Smooth muscle cell (in vitro differentiated cells): ENCODE measurements at regions not wholly inside any gene's neighbourhood (a gene's known extent, or its start where the extent isn't known, plus 50 kb on each side); places are given as distances from the start of the nearest gene placed in this dataset.

ENCODE experiments used
- DNase-seq: peaks from one replicate; lab custom pipeline; 2025; ENCODE audit not compliant: unreplicated experiment; lab: John Stamatoyannopoulos, UW
- H2AFZ ChIP-seq: fragments of 200-600 bp; sonication (generic); 2 replicates; pipeline ENCODE4 v1.6.0; 2016; ENCODE audit warnings: antibody characterized with exemption, low read depth, mild to moderate bottlenecking
- H3F3A ChIP-seq: fragments of 200-600 bp; sonication (generic); 2 replicates; pipeline ENCODE4 v1.6.0; 2017; ENCODE audit warnings: antibody characterized with exemption, low read depth
- H3K27ac ChIP-seq: fragments of 200-600 bp; sonication (generic); 2 replicates; pipeline ENCODE4 v1.5.1; 2016; ENCODE audit warnings: low read depth, mild to moderate bottlenecking
- H3K27me3 ChIP-seq: fragments of 200-600 bp; sonication (generic); 2 replicates; pipeline ENCODE4 v1.6.1; 2016; ENCODE audit warnings: low read depth, mild to moderate bottlenecking
- H3K36me3 ChIP-seq: fragments of 200-600 bp; sonication (generic); 2 replicates; pipeline ENCODE4 v1.5.1; 2016; ENCODE audit warnings: low read depth
- H3K4me1 ChIP-seq: fragments of 200-600 bp; sonication (generic); 2 replicates; pipeline ENCODE4 v1.5.1; 2016; ENCODE audit warnings: low read depth
- H3K4me2 ChIP-seq: fragments of 200-600 bp; sonication (generic); 2 replicates; pipeline ENCODE4 v1.6.0; 2016; ENCODE audit warnings: mild to moderate bottlenecking
- H3K4me3 ChIP-seq: fragments of 200-600 bp; sonication (generic); 2 replicates; pipeline ENCODE4 v1.5.1; 2016; ENCODE audit warnings: mild to moderate bottlenecking
- H3K79me2 ChIP-seq: fragments of 200-600 bp; sonication (generic); 2 replicates; pipeline ENCODE4 v1.6.0; 2016; ENCODE audit warnings: low read depth, mild to moderate bottlenecking
- H3K9ac ChIP-seq: fragments of 200-600 bp; sonication (generic); 2 replicates; pipeline ENCODE4 v1.6.0; 2016; ENCODE audit warnings: low read depth
- H3K9me3 ChIP-seq: fragments of 200-600 bp; sonication (generic); replicated peaks from 2 replicates; pipeline ENCODE4 v1.5.1; 2016; ENCODE audit warnings: low read depth
- H4K20me1 ChIP-seq: fragments of 200-600 bp; sonication (generic); 2 replicates; pipeline ENCODE4 v1.6.0; 2016; ENCODE audit warnings: low read depth
- CTCF ChIP-seq: fragments of 200-600 bp; sonication (generic); IDR thresholded peaks from 2 replicates; pipeline ENCODE4 v1.5.1; 2017; ENCODE audit warnings: borderline replicate concordance, mild to moderate bottlenecking, antibody characterized with exemption; ENCODE audit not compliant: insufficient read depth, poor library complexity, severe bottlenecking
- WGBS: methylation state at CpG from one replicate; pipeline ENCODE4 v1.1.7; 2016; ENCODE audit warnings: low lambda C conversion rate; 5-methylcytosine and 5-hydroxymethylcytosine counted together

- 87% methylated on average over 9 of the region's 9 CpGs for WGBS
- Histone ChIP-seq H2AFZ (no peak overlapping the region), H3K9ac (no peak overlapping the region), H3K36me3 (no peaks in the 10 kb centered on the region), H3K79me2 (no peaks in the 10 kb centered on the region), H3K27ac (no peak overlapping the region), H3K27me3 (no peaks in the 10 kb centered on the region), H3K9me3 (no peaks in the 10 kb centered on the region), H4K20me1 (no peaks in the 10 kb centered on the region), H3F3A (no peaks in the 10 kb centered on the region), H3K4me1 (peaks cover 8% of the 10 kb centered on the region), H3K4me3 (no peak overlapping the region), H3K4me2 (no peak overlapping the region)
- DNase-seq: no peak
- TF ChIP-seq CTCF: no peak
Observed at GRCh38 chr9:129254566-129255287, 76.7 kb upstream of the IER5L start.

GRCh38 chr9:129253803-129254381 is 75.8 kb upstream of the IER5L start:
- peaks cover 8% of the 10 kb centered on the region for H3K4me1 ChIP-seq
- no peak overlapping the region for H3K9ac ChIP-seq
- WGBS: 60% methylated on average over 23 of the region's 23 CpGs
- H3F3A ChIP-seq: no peaks in the 10 kb centered on the region
- H3K4me2 ChIP-seq: no peak overlapping the region
- H3K4me3 ChIP-seq: no peak overlapping the region
- H3K79me2 ChIP-seq: no peaks in the 10 kb centered on the region
- no peaks in the 10 kb centered on the region for H3K9me3 ChIP-seq
- no peaks in the 10 kb centered on the region for H3K27me3 ChIP-seq
- H4K20me1 ChIP-seq: no peaks in the 10 kb centered on the region
- H2AFZ ChIP-seq: no peak overlapping the region
- H3K27ac ChIP-seq: no peak overlapping the region
- DNase-seq: no peak
- TF ChIP-seq CTCF: no peak
- H3K36me3 ChIP-seq: no peaks in the 10 kb centered on the region

GRCh38 chr9:129252937-129253802 is 75.1 kb upstream of the IER5L start:
- Histone ChIP-seq H3K4me1 (peaks cover 8% of the 10 kb centered on the region), H3K27me3 (no peaks in the 10 kb centered on the region), H3K4me2 (no peak overlapping the region), H3K4me3 (no peak overlapping the region), H3K9ac (no peak overlapping the region), H2AFZ (no peak overlapping the region), H3F3A (no peaks in the 10 kb centered on the region), H3K79me2 (no peaks in the 10 kb centered on the region), H3K36me3 (no peaks in the 10 kb centered on the region), H3K27ac (no peak overlapping the region), H4K20me1 (no peaks in the 10 kb centered on the region), H3K9me3 (no peaks in the 10 kb centered on the region)
- 91% methylated on average over 28 of the region's 28 CpGs for WGBS
- no peak for TF ChIP-seq CTCF
- DNase-seq: no peak
